ENCODE measurements at regions not wholly inside any gene's neighbourhood (a gene's known extent, or its start where the extent isn't known, plus 50 kb on each side); places are given as distances from the start of the nearest gene placed in this dataset.

GRCh38 chr3:137906985-137907649, 102.8 kb upstream of the CLDN18 start:
- BruUV-seq (replicated peaks): no TSS peak
- ATAC-seq (no peak), DNase-seq (ENCODE audit: low read depth, low spot score) (no peak)
- CTCF ChIA-PET: no interaction called here
- intact Hi-C loops (cut with micrococcal nuclease; ENCODE audit: unreplicated experiment) (no loop called here), in situ Hi-C loops (cut with HindIII; ENCODE audit: low pct_unique_long_range_greater_than_20kb, low sequenced_read_pairs) (no loop called here)
- H3K4me1 ChIP-seq (ENCODE audit: control insufficient read depth, insufficient read depth, low read length): no peaks in the 10 kb centered on the region
- no peak overlapping the region for H3K27ac ChIP-seq (ENCODE audit: low read length)
- POLR2A ChIA-PET: no interaction called here
- no peaks in the 10 kb centered on the region for H3K36me3 ChIP-seq (ENCODE audit: control insufficient read depth, insufficient read depth, low read length)
- H3K4me3 ChIP-seq (ENCODE audit: low read depth in 2 of 2, low read length in 2 of 2): no peak overlapping the region
- no peaks in the 10 kb centered on the region for H3K9me3 ChIP-seq (ENCODE audit: control insufficient read depth, insufficient read depth, low read depth, low read length)
- H3K27me3 ChIP-seq (ENCODE audit: control insufficient read depth, insufficient read depth, low read length): no peaks in the 10 kb centered on the region
- TF ChIP-seq POLR2AphosphoS5 (IDR thresholded peaks at IDR 0.05; ENCODE audit: low read depth, low read length) (no peak), REST (IDR thresholded peaks at IDR 0.05; ENCODE audit: insufficient read depth in 1 of 2, low read depth in 2 of 2, low read length in 1 of 2) (no peak), TCF7L2 (IDR thresholded peaks at IDR 0.05; ENCODE audit: low read depth, low read length) (no peak), CTCF (IDR thresholded peaks at IDR 0.05) (no peak), SIN3A (IDR thresholded peaks at IDR 0.05; ENCODE audit: borderline replicate concordance, insufficient read depth, low read depth, low read length) (no peak)

GRCh38 chr3:137924628-137925027, 85.3 kb upstream of the CLDN18 start:
- ATAC-seq (no peak), DNase-seq (ENCODE audit: low read depth, low spot score) (no peak)
- intact Hi-C loops (cut with micrococcal nuclease; ENCODE audit: unreplicated experiment): no loop called here
- ChIA-PET CTCF (no interaction called here), POLR2A (no interaction called here)
- in situ Hi-C loops (cut with HindIII; ENCODE audit: low pct_unique_long_range_greater_than_20kb, low sequenced_read_pairs): no loop called here
- peaks cover 11% of the 10 kb centered on the region for H3K27me3 ChIP-seq (ENCODE audit: control insufficient read depth, insufficient read depth, low read length)
- H3K4me1 ChIP-seq (ENCODE audit: control insufficient read depth, insufficient read depth, low read length): no peaks in the 10 kb centered on the region
- H3K4me3 ChIP-seq (ENCODE audit: low read depth in 2 of 2, low read length in 2 of 2): no peak overlapping the region
- TF ChIP-seq TCF7L2 (IDR thresholded peaks at IDR 0.05; ENCODE audit: low read depth, low read length) (no peak), SIN3A (IDR thresholded peaks at IDR 0.05; ENCODE audit: borderline replicate concordance, insufficient read depth, low read depth, low read length) (no peak), CTCF (IDR thresholded peaks at IDR 0.05) (no peak)
- H3K36me3 ChIP-seq (ENCODE audit: control insufficient read depth, insufficient read depth, low read length): no peaks in the 10 kb centered on the region
- H3K27ac ChIP-seq (ENCODE audit: low read length): no peak overlapping the region
- H3K9me3 ChIP-seq (ENCODE audit: control insufficient read depth, insufficient read depth, low read depth, low read length): no peaks in the 10 kb centered on the region
- no TSS peak for BruUV-seq (replicated peaks)
